ENCODE measurements at regions not wholly inside any gene's neighbourhood (a gene's known extent, or its start where the extent isn't known, plus 50 kb on each side); places are given as distances from the start of the nearest gene placed in this dataset.
"Not testable (repeated sequence)": the region's sequence is repeated elsewhere in the genome, so short reads cannot be mapped to it uniquely, and the experiment has no call there.

- DNase-seq (ENCODE audit: low spot score): peak; percentile 66
Measured at GRCh38 chr5:174793684-174794328, 69.4 kb downstream of the MSX2 start.

GRCh38 chr5:174793076-174793475 lies 68.7 kb downstream of the MSX2 start:
- DNase-seq (ENCODE audit: low spot score): no peak

GRCh38 chr5:174792265-174792664 lies 67.9 kb downstream of the MSX2 start:
- not testable (repeated sequence) for DNase-seq (ENCODE audit: low spot score)

GRCh38 chr5:174790906-174791305 lies 66.5 kb downstream of the MSX2 start:
- DNase-seq (ENCODE audit: low spot score): no peak

- DNase-seq (ENCODE audit: low spot score): no peak
Measured at GRCh38 chr5:174789596-174789995, 65.2 kb downstream of the MSX2 start.

GRCh38 chr5:174785120-174785680 lies 60.8 kb downstream of the MSX2 start:
- DNase-seq (ENCODE audit: low spot score): no peak

Measured in Ammon's horn (tissue), 1 donor.